Neural crest cell (in vitro differentiated cells): ENCODE measurements at regions not wholly inside any gene's neighbourhood (a gene's known extent, or its start where the extent isn't known, plus 50 kb on each side); places are given as distances from the start of the nearest gene placed in this dataset.

Experiments
- DNase-seq: peaks from one replicate; pipeline ENCODE4 v3.0.0; 2021; ENCODE audit warnings: low read depth, mixed read lengths, low spot score
- H3K27ac Mint-ChIP-seq: one replicate; pipeline ENCODE4 v1.8.0; 2021; ENCODE audit warnings: mild to moderate bottlenecking, mixed read lengths; ENCODE audit not compliant: unreplicated experiment
- H3K27me3 Mint-ChIP-seq: 2 replicates; pipeline ENCODE4 v1.8.0; 2021; ENCODE audit warnings: low read depth, mild to moderate bottlenecking, mixed read lengths
- H3K36me3 Mint-ChIP-seq: 2 replicates; pipeline ENCODE4 v1.8.0; 2021; ENCODE audit warnings: low read depth, mild to moderate bottlenecking, mixed read lengths
- H3K4me1 Mint-ChIP-seq: 2 replicates; pipeline ENCODE4 v1.8.0; 2021; ENCODE audit warnings: mixed read lengths
- H3K4me3 Mint-ChIP-seq: one replicate; pipeline ENCODE4 v1.8.0; 2021; ENCODE audit warnings: mild to moderate bottlenecking, mixed read lengths
- H3K9me3 Mint-ChIP-seq: 2 replicates; pipeline ENCODE4 v1.8.0; 2021; ENCODE audit warnings: mixed read lengths
- CTCF ChIP-seq: fragments of 200-600 bp; sonication (generic); conservative IDR thresholded peaks from 2 replicates; pipeline ENCODE4 v1.5.0; 2021; ENCODE audit warnings: antibody characterized with exemption, mild to moderate bottlenecking

- no peak for TF ChIP-seq CTCF
- Mint-ChIP-seq H3K9me3 (no peaks in the 10 kb centered on the region), H3K4me3 (peak overlapping the region; percentile 96), H3K4me1 (peaks cover 34% of the 10 kb centered on the region), H3K36me3 (no peaks in the 10 kb centered on the region), H3K27ac (no peak overlapping the region), H3K27me3 (peaks cover 9% of the 10 kb centered on the region)
- no peak for DNase-seq
Measured at GRCh38 chr3:107428051-107428858, 51.0 kb downstream of the CCDC54 start.

- peak overlapping the region; percentile 54 for H3K27ac Mint-ChIP-seq
- no peaks in the 10 kb centered on the region for H3K9me3 Mint-ChIP-seq
- H3K27me3 Mint-ChIP-seq: peaks cover 9% of the 10 kb centered on the region
- DNase-seq: peak; percentile 74
- peaks cover 34% of the 10 kb centered on the region for H3K4me1 Mint-ChIP-seq
- peak overlapping the region; percentile 96 for H3K4me3 Mint-ChIP-seq
- peak; percentile 90 for TF ChIP-seq CTCF
- H3K36me3 Mint-ChIP-seq: no peaks in the 10 kb centered on the region
Measured at GRCh38 chr3:107429320-107430181, 52.3 kb downstream of the CCDC54 start.

- peaks cover 9% of the 10 kb centered on the region for H3K27me3 Mint-ChIP-seq
- TF ChIP-seq CTCF: no peak
- H3K9me3 Mint-ChIP-seq: no peaks in the 10 kb centered on the region
- H3K4me3 Mint-ChIP-seq: peak overlapping the region; percentile 96
- no peaks in the 10 kb centered on the region for H3K36me3 Mint-ChIP-seq
- no peak overlapping the region for H3K27ac Mint-ChIP-seq
- peaks cover 34% of the 10 kb centered on the region for H3K4me1 Mint-ChIP-seq
- no peak for DNase-seq
Measured at GRCh38 chr3:107430214-107430995, 53.2 kb downstream of the CCDC54 start.

- no peaks in the 10 kb centered on the region for H3K9me3 Mint-ChIP-seq
- H3K27ac Mint-ChIP-seq: no peak overlapping the region
- peak overlapping the region; percentile 96 for H3K4me3 Mint-ChIP-seq
- no peak for DNase-seq
- H3K36me3 Mint-ChIP-seq: no peaks in the 10 kb centered on the region
- no peak for TF ChIP-seq CTCF
- peaks cover 9% of the 10 kb centered on the region for H3K27me3 Mint-ChIP-seq
- H3K4me1 Mint-ChIP-seq: peaks cover 34% of the 10 kb centered on the region
Measured at GRCh38 chr3:107430996-107431245, 53.7 kb downstream of the CCDC54 start.

GRCh38 chr3:107431246-107432012 is 54.2 kb downstream of the CCDC54 start:
- Mint-ChIP-seq H3K4me1 (peaks cover 34% of the 10 kb centered on the region), H3K27ac (peak overlapping the region; percentile 97), H3K9me3 (no peaks in the 10 kb centered on the region), H3K4me3 (peak overlapping the region; percentile 95), H3K27me3 (peaks cover 9% of the 10 kb centered on the region), H3K36me3 (no peaks in the 10 kb centered on the region)
- DNase-seq: peak; percentile 56
- TF ChIP-seq CTCF: no peak
